Cardiac fibroblast (primary cell): ENCODE measurements at regions not wholly inside any gene's neighbourhood (a gene's known extent, or its start where the extent isn't known, plus 50 kb on each side); places are given as distances from the start of the nearest gene placed in this dataset.
A peak's percentile ranks its signal among the peaks of the same experiment; 100 is the strongest.

Source experiments
- DNase-seq, 2 donors: peaks; one replicate each; pipeline versions ENCODE4 v3.0.0 to v3.0.0-alpha.2; 2010; ENCODE audit warnings: low read depth in 2 of 2
- H3K4me3 ChIP-seq, 2 donors: replicated peaks in 1 of 2; 1 replicate in 1 of 2; 2 replicates in 1 of 2; pipeline ENCODE4 v1.5.1; 2011; ENCODE audit warnings: low read depth in 2 of 2, low read length in 2 of 2, mild to moderate bottlenecking in 2 of 2, moderate library complexity in 1 of 2
- CTCF ChIP-seq: IDR thresholded peaks from one replicate; pipeline ENCODE4 v1.5.1; 2011; ENCODE audit warnings: low read depth, mild to moderate bottlenecking, low read length, inconsistent platforms

- DNase-seq: peak in 1 of 2 donors; percentile 6
- no peak overlapping the region for H3K4me3 ChIP-seq
- no peak for TF ChIP-seq CTCF
Measured at GRCh38 chr2:239758279-239758877, 266.8 kb downstream of the NDUFA10 start.

GRCh38 chr2:239756790-239757760 is 268.1 kb downstream of the NDUFA10 start:
- peak; percentile 5 to 38 for DNase-seq
- no peak overlapping the region for H3K4me3 ChIP-seq
- TF ChIP-seq CTCF: no peak

DNA sequence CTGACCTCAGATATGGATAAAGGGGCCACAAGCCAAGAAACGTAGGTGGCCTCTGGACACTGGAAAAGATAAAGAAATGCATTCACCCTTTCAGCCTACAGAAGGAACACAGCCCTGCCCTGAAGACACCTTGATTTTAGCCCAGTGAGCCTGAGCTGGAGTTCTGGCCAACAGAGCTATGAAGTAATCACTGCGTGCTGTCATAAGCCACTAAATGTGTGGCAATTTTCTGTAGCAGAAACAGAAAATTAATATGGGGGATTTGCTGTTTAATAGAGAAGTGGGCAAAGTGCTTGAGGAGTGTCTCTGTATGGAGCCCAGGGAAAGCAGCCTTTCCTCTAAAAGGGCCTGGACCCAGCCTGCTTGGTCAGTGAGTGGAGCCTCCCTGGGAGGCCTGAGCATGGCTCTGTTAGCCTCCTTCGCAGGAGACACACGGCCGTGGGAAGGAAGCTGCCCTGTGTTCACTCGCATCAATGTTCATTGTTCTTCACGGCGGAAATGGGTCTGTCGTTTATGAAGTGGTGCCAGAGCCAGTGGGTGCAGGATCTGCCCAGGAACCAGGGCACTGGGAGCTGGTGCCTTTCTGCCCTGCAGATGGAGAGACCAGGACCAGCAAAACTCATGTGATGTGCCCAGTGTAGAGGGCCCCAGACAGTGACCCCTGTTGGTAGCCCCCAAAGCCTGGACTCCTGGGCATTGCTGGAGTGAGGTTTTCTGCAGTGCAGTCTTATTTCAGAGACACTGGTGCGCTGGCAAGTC is 268.9 kb downstream of the NDUFA10 start:
- no peak for DNase-seq
- TF ChIP-seq CTCF: no peak
- H3K4me3 ChIP-seq: no peak overlapping the region

DNA sequence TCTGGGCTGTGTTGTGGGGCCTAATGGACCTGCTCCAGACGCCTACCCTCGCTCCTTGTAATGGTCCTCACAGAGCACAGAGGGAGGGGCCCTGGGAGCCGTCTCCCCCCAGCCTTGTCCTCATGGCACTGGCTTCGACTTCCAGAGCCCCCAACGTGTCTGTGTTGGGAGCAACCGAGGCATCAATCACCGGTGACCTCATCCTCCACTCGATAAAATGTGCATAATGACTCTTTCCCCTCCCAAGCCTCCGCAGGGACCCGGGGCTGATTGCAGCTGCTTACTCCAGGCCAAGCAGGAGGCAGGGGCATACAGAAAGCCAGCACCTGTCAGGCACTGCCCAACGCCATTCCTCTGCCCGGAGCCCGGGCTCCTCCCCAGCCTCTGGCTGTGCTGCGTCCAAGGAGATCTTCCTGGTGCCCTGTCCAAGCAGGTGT is 271.7 kb downstream of the NDUFA10 start:
- TF ChIP-seq CTCF: no peak
- DNase-seq: no peak
- no peak overlapping the region for H3K4me3 ChIP-seq

DNA sequence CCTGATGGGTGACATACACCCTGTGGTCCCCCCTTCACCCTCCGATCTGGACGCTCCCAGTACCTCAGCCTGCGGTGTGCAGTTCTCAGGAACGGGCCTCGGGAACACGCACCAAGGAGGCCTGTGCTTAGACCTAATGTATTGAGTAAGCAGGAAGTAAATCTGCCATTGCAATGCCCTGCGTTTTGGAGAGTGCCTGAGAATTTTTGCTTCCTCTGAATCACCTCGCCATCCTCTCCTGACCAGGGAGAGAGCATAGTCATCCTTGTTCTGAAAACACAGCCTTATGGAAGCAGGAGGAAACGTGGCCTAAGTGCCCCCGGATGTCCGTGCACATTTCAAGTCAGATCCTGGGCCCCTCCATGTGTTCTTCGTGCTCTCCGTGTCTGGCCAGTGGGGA is 272.2 kb downstream of the NDUFA10 start:
- no peak for TF ChIP-seq CTCF
- no peak for DNase-seq
- H3K4me3 ChIP-seq: no peak overlapping the region

GRCh38 chr2:239751679-239752355 is 273.3 kb downstream of the NDUFA10 start:
- no peak for DNase-seq
- no peak overlapping the region for H3K4me3 ChIP-seq
- TF ChIP-seq CTCF: no peak
